Peyer's patch (tissue), 4 donors: ENCODE measurements at regions not wholly inside any gene's neighbourhood (a gene's known extent, or its start where the extent isn't known, plus 50 kb on each side); places are given as distances from the start of the nearest gene placed in this dataset.
"Not testable (repeated sequence)": the region's sequence is repeated elsewhere in the genome, so short reads cannot be mapped to it uniquely, and the experiment has no call there.

Experiments
- CTCF ChIP-seq, 6 experiments: fragments of 450-650 bp in 4 of 6; fragments of 200-600 bp in 2 of 6; sonication (generic) in 1 of 6; IDR thresholded peaks; one replicate each; pipeline ENCODE4 v1.5.1; 2017 to 2019; ENCODE audit warnings: antibody characterized with exemption in 6 of 6, mild to moderate bottlenecking in 3 of 6, moderate library complexity in 1 of 6
- POLR2A ChIP-seq, 2 donors: fragments of 450-650 bp; IDR thresholded peaks; one replicate each; pipeline ENCODE4 v1.5.1; 2017; ENCODE audit warnings: antibody characterized with exemption in 2 of 2, mild to moderate bottlenecking in 2 of 2, moderate library complexity in 2 of 2

DNA sequence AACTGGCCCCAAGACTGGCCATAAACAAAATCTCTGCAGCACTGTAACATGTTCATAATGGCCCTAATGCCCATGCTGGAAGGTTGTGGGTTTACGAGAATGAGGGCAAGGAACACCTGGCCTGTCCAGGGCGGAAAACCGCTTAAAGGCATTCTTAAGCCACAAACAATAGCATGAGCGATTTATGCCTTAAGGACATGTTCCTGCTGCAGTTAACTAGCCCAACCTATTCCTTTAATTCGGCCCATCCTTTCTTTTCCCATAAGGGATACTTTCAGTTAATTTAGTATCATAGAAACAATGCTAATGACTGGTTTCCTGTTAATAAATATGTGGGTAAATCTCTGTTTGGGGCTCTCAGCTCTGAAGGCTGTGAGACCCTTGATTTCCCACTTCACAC lies 95.7 kb upstream of the PRKD1 start:
- TF ChIP-seq CTCF, POLR2A (IDR thresholded peaks at IDR 0.05): not testable (repeated sequence)
